Gastrocnemius medialis (tissue), 4 donors: ENCODE measurements at regions not wholly inside any gene's neighbourhood (a gene's known extent, or its start where the extent isn't known, plus 50 kb on each side); places are given as distances from the start of the nearest gene placed in this dataset.

Experiments
- POLR2A ChIP-seq, 2 donors: fragments of 450-650 bp; IDR thresholded peaks; one replicate each; pipeline ENCODE4 v1.6.1; 2017; ENCODE audit warnings: antibody characterized with exemption in 2 of 2, mild to moderate bottlenecking in 2 of 2, moderate library complexity in 2 of 2
- TF ChIP-seq, protein P1 (sequence below), 5 experiments: fragments of 450-650 bp in 3 of 5; fragments of 200-600 bp in 2 of 5; sonication (generic) in 2 of 5; IDR thresholded peaks in 4 of 5; conservative IDR thresholded peaks in 1 of 5; 1 replicate in 4 of 5; 2 replicates in 1 of 5; pipeline ENCODE4 v1.5.1; 2016 to 2019; ENCODE audit warnings: antibody characterized with exemption in 5 of 5, mild to moderate bottlenecking in 3 of 5, moderate library complexity in 3 of 5

DNA sequence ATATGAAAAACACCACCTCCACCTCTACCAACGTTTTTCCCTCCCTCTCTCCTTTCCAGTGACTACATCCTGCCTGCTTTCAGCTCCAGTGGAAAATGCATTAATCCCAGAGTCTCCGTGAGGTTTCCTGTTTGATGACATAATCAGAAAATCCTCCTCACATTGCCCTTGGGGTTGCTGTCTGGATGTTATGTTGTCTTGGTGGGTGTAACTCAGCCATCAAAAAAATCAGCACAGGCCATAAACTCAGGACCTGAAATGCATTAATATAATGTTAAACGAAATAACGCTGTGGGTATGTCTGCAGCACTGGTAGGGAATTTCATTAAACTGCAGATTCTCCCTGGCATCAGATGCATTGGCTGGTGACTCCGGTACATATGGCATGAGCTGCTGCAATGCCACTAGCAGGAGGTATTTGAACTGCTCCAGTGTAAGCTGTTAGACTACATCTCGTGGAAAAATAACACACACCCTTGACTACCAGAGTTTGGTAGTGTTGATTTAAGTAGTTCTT, 297.8 kb downstream of the PRL start:
- TF ChIP-seq, protein P1, sequence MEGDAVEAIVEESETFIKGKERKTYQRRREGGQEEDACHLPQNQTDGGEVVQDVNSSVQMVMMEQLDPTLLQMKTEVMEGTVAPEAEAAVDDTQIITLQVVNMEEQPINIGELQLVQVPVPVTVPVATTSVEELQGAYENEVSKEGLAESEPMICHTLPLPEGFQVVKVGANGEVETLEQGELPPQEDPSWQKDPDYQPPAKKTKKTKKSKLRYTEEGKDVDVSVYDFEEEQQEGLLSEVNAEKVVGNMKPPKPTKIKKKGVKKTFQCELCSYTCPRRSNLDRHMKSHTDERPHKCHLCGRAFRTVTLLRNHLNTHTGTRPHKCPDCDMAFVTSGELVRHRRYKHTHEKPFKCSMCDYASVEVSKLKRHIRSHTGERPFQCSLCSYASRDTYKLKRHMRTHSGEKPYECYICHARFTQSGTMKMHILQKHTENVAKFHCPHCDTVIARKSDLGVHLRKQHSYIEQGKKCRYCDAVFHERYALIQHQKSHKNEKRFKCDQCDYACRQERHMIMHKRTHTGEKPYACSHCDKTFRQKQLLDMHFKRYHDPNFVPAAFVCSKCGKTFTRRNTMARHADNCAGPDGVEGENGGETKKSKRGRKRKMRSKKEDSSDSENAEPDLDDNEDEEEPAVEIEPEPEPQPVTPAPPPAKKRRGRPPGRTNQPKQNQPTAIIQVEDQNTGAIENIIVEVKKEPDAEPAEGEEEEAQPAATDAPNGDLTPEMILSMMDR (IDR thresholded peaks at IDR 0.05 in 4 of 5, conservative IDR thresholded peaks at IDR 0.05 in 1 of 5), result no peak
- TF ChIP-seq POLR2A (IDR thresholded peaks at IDR 0.05), result no peak
